ENCODE measurements at regions not wholly inside any gene's neighbourhood (a gene's known extent, or its start where the extent isn't known, plus 50 kb on each side); places are given as distances from the start of the nearest gene placed in this dataset.

DNA sequence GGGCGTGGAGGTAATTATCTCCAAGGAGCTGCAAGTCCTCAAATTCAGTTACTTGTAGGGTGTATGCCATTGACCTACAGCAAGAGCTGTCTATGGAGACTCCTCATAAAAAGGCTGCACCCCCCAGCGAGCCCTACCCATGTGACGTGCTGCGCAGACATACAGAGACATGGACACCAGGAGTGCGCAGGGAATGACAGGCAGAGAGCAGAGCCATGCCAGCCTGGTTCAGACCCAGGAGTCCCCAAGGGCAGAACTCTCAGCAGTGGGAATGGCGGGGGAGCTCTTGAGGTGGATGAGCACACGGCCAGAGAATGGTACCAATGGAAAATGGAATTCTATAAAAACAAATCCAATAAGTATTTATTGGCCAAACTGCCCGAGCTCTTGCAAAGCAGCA, 310.1 kb downstream of the MYCN start:
- WGBS, 2 donors: 92 to 94% methylated on average over 8 of the region's 8 CpGs
- no peak overlapping the region for H3K27ac ChIP-seq (ENCODE audit: low read depth in 1 of 2, low read length in 1 of 2)
- H3K27me3 ChIP-seq (ENCODE audit: control insufficient read depth in 3 of 3, insufficient read depth in 3 of 3, low read length in 2 of 3): peaks cover 0 to 4% (median 0%) of the 10 kb centered on the region in 3 donors
- TF ChIP-seq, protein P1, sequence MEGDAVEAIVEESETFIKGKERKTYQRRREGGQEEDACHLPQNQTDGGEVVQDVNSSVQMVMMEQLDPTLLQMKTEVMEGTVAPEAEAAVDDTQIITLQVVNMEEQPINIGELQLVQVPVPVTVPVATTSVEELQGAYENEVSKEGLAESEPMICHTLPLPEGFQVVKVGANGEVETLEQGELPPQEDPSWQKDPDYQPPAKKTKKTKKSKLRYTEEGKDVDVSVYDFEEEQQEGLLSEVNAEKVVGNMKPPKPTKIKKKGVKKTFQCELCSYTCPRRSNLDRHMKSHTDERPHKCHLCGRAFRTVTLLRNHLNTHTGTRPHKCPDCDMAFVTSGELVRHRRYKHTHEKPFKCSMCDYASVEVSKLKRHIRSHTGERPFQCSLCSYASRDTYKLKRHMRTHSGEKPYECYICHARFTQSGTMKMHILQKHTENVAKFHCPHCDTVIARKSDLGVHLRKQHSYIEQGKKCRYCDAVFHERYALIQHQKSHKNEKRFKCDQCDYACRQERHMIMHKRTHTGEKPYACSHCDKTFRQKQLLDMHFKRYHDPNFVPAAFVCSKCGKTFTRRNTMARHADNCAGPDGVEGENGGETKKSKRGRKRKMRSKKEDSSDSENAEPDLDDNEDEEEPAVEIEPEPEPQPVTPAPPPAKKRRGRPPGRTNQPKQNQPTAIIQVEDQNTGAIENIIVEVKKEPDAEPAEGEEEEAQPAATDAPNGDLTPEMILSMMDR (IDR thresholded peaks at IDR 0.05; ENCODE audit: control extremely low read depth, extremely low read depth): no peak
- H3K4me3 ChIP-seq: no peak overlapping the region
- H3K9me3 ChIP-seq (ENCODE audit: control insufficient read depth in 4 of 4, insufficient read depth in 3 of 4, low read length in 3 of 4): no peaks in the 10 kb centered on the region
- H3K9ac ChIP-seq (ENCODE audit: insufficient read depth in 1 of 2, low read length in 2 of 2): no peak overlapping the region
- DNase-seq (no peak), ATAC-seq (ENCODE audit: insufficient read depth, low FRiP score) (no peak)
- no peaks in the 10 kb centered on the region for H3K36me3 ChIP-seq (ENCODE audit: control insufficient read depth in 4 of 4, insufficient read depth in 4 of 4, low read length in 4 of 4)
- H3K4me1 ChIP-seq (ENCODE audit: control insufficient read depth in 5 of 5, insufficient read depth in 5 of 5, low read length in 5 of 5): peaks cover 0 to 21% (median 0%) of the 10 kb centered on the region in 5 donors

DNA sequence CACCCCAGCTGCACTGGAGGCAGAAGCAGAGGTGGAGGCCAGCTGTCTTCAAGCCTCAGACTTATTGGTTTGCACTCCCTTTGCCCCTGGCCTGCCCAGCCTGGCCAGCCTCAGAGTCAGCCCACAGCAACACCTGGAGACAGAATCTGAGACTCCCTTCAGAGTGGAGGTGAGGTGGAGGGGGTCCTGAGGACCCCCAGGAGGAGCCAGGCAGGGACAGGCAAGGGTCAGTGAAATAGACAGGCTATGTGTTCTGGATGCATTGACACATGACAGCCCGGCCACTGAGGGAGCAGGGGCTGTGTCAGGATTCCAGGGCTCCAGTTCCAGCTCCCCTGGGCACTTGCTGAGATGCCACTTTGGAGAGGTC, 309.7 kb downstream of the MYCN start:
- Histone ChIP-seq H3K4me3 (no peak overlapping the region), H3K27ac (ENCODE audit: low read depth in 1 of 2, low read length in 1 of 2) (no peak overlapping the region), H3K36me3 (ENCODE audit: control insufficient read depth in 4 of 4, insufficient read depth in 4 of 4, low read length in 4 of 4) (no peaks in the 10 kb centered on the region), H3K9ac (ENCODE audit: insufficient read depth in 1 of 2, low read length in 2 of 2) (no peak overlapping the region), H3K27me3 (ENCODE audit: control insufficient read depth in 3 of 3, insufficient read depth in 3 of 3, low read length in 2 of 3) (peaks cover 0 to 4% (median 0%) of the 10 kb centered on the region in 3 donors), H3K9me3 (ENCODE audit: control insufficient read depth in 4 of 4, insufficient read depth in 3 of 4, low read length in 3 of 4) (no peaks in the 10 kb centered on the region), H3K4me1 (ENCODE audit: control insufficient read depth in 5 of 5, insufficient read depth in 5 of 5, low read length in 5 of 5) (peaks cover 0 to 21% (median 0%) of the 10 kb centered on the region in 5 donors)
- ATAC-seq (ENCODE audit: insufficient read depth, low FRiP score) (no peak), DNase-seq (no peak)
- WGBS, 2 donors: 90 to 100% methylated on average over 1 of the region's 1 CpG
- TF ChIP-seq, protein P1 (IDR thresholded peaks at IDR 0.05; ENCODE audit: control extremely low read depth, extremely low read depth): no peak

DNA sequence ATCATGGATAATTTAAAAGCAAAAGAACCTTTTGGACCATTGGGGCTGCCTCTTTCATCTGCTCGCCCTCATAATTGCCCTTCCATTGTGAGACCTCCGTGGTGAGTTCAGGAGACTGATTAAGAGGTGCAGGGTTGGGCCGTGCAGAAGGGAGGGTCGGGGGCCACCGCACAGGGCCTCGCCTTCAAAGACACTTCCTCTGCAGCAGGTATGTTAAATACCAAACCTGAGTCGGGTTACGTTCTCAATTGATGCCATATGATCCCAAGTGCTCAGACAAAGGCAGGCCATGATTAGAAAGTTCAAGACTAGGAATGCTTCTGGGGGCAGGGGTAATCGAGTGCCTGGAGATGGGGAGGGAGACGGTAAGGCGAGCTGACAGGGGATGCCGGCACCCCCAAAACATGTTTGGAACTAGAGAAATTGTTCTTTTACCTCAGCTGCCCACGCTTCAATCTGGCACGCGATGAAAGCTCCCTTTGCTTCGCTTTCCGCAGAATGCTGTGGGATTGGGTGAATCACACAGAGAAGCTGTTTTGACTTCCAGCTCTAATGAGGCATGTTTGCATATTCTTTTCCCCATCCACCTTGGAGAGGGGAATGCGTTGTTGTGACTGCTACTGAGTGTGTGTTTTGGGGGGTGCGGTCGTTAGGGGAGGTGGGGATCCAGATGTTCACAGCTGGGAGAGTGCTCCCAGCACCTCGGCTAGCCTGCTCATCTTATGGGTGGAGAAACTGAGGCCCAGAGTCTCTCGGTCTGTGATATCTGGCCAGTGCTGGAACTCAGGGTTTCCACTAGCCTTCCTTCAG, 309.1 kb downstream of the MYCN start:
- Histone ChIP-seq H3K4me1 (ENCODE audit: control insufficient read depth in 5 of 5, insufficient read depth in 5 of 5, low read length in 5 of 5) (peaks cover 0 to 21% (median 0%) of the 10 kb centered on the region in 5 donors), H3K27ac (ENCODE audit: low read depth in 1 of 2, low read length in 1 of 2) (no peak overlapping the region), H3K27me3 (ENCODE audit: control insufficient read depth in 3 of 3, insufficient read depth in 3 of 3, low read length in 2 of 3) (peaks cover 0 to 4% (median 0%) of the 10 kb centered on the region in 3 donors), H3K36me3 (ENCODE audit: control insufficient read depth in 4 of 4, insufficient read depth in 4 of 4, low read length in 4 of 4) (no peaks in the 10 kb centered on the region), H3K4me3 (no peak overlapping the region), H3K9me3 (ENCODE audit: control insufficient read depth in 4 of 4, insufficient read depth in 3 of 4, low read length in 3 of 4) (no peaks in the 10 kb centered on the region), H3K9ac (ENCODE audit: insufficient read depth in 1 of 2, low read length in 2 of 2) (no peak overlapping the region)
- ATAC-seq (ENCODE audit: insufficient read depth, low FRiP score) (no peak), DNase-seq (peak in 1 of 3 donors; percentile 13)
- 77 to 87% methylated on average over 22 of the region's 22 CpGs for WGBS, 2 donors
- TF ChIP-seq, protein P1 (IDR thresholded peaks at IDR 0.05; ENCODE audit: control extremely low read depth, extremely low read depth): no peak
